ENCODE measurements at regions not wholly inside any gene's neighbourhood (a gene's known extent, or its start where the extent isn't known, plus 50 kb on each side); places are given as distances from the start of the nearest gene placed in this dataset.
A peak's percentile ranks its signal among the peaks of the same experiment; 100 is the strongest.

- no peaks in the 10 kb centered on the region for H3K4me1 ChIP-seq (ENCODE audit: insufficient read depth, insufficient read length)
- no peaks in the 10 kb centered on the region for H3K9me3 ChIP-seq (ENCODE audit: insufficient read depth, low read length)
- H3K4me3 ChIP-seq (ENCODE audit: insufficient read length, low read depth) = no peak overlapping the region
- no peaks in the 10 kb centered on the region for H3K36me3 ChIP-seq (ENCODE audit: insufficient read depth, insufficient read length, low read length)
- H3K27me3 ChIP-seq (ENCODE audit: insufficient read depth, insufficient read length) = no peaks in the 10 kb centered on the region
- no peak for DNase-seq (ENCODE audit: low read depth, low spot score)
- no peak overlapping the region for H3K9ac ChIP-seq (ENCODE audit: insufficient read length, low read depth)
- TF ChIP-seq ZNF274 (IDR thresholded peaks at IDR 0.05; ENCODE audit: low read depth, low read length) (no peak), SUZ12 (IDR thresholded peaks at IDR 0.05; ENCODE audit: extremely low read depth, insufficient read depth, insufficient read length) (no peak), YY1 (IDR thresholded peaks at IDR 0.05; ENCODE audit: insufficient read depth, insufficient read length) (no peak)
These were observed 135.6 kb upstream of the NEBL start for GRCh38 chr10:21032587-21033319.

GRCh38 chr10:21031232-21031795 is 134.2 kb upstream of the NEBL start:
- Histone ChIP-seq H3K9ac (ENCODE audit: insufficient read length, low read depth) (no peak overlapping the region), H3K36me3 (ENCODE audit: insufficient read depth, insufficient read length, low read length) (no peaks in the 10 kb centered on the region), H3K4me1 (ENCODE audit: insufficient read depth, insufficient read length) (no peaks in the 10 kb centered on the region), H3K27me3 (ENCODE audit: insufficient read depth, insufficient read length) (no peaks in the 10 kb centered on the region), H3K9me3 (ENCODE audit: insufficient read depth, low read length) (no peaks in the 10 kb centered on the region), H3K4me3 (ENCODE audit: insufficient read length, low read depth) (no peak overlapping the region)
- no peak for DNase-seq (ENCODE audit: low read depth, low spot score)
- no peak for TF ChIP-seq SUZ12 (IDR thresholded peaks at IDR 0.05; ENCODE audit: extremely low read depth, insufficient read depth, insufficient read length)
- TF ChIP-seq YY1 (IDR thresholded peaks at IDR 0.05; ENCODE audit: insufficient read depth, insufficient read length) = no peak
- TF ChIP-seq ZNF274 (IDR thresholded peaks at IDR 0.05; ENCODE audit: low read depth, low read length) = no peak

- DNase-seq (ENCODE audit: low read depth, low spot score) = no peak
These were observed 133.0 kb upstream of the NEBL start for GRCh38 chr10:21030091-21030490.

GRCh38 chr10:21022821-21023220 is 125.7 kb upstream of the NEBL start:
- no peak for DNase-seq (ENCODE audit: low read depth, low spot score)
- TF ChIP-seq YY1 (IDR thresholded peaks at IDR 0.05; ENCODE audit: insufficient read depth, insufficient read length) (no peak), SUZ12 (IDR thresholded peaks at IDR 0.05; ENCODE audit: extremely low read depth, insufficient read depth, insufficient read length) (no peak), ZNF274 (IDR thresholded peaks at IDR 0.05; ENCODE audit: low read depth, low read length) (no peak)
- no peaks in the 10 kb centered on the region for H3K27me3 ChIP-seq (ENCODE audit: insufficient read depth, insufficient read length)
- H3K9ac ChIP-seq (ENCODE audit: insufficient read length, low read depth) = no peak overlapping the region
- H3K4me3 ChIP-seq (ENCODE audit: insufficient read length, low read depth) = no peak overlapping the region
- H3K36me3 ChIP-seq (ENCODE audit: insufficient read depth, insufficient read length, low read length) = no peaks in the 10 kb centered on the region
- H3K9me3 ChIP-seq (ENCODE audit: insufficient read depth, low read length) = no peaks in the 10 kb centered on the region
- no peaks in the 10 kb centered on the region for H3K4me1 ChIP-seq (ENCODE audit: insufficient read depth, insufficient read length)

More at GRCh38 chr10:21030091-21030490, 133.0 kb upstream of the NEBL start:
- no peaks in the 10 kb centered on the region for H3K9me3 ChIP-seq (ENCODE audit: insufficient read depth, low read length)
- H3K9ac ChIP-seq (ENCODE audit: insufficient read length, low read depth) = no peak overlapping the region
- no peaks in the 10 kb centered on the region for H3K27me3 ChIP-seq (ENCODE audit: insufficient read depth, insufficient read length)
- no peak overlapping the region for H3K4me3 ChIP-seq (ENCODE audit: insufficient read length, low read depth)
- no peak for TF ChIP-seq SUZ12 (IDR thresholded peaks at IDR 0.05; ENCODE audit: extremely low read depth, insufficient read depth, insufficient read length)
- TF ChIP-seq YY1 (IDR thresholded peaks at IDR 0.05; ENCODE audit: insufficient read depth, insufficient read length) = no peak
- no peak for TF ChIP-seq ZNF274 (IDR thresholded peaks at IDR 0.05; ENCODE audit: low read depth, low read length)
- H3K36me3 ChIP-seq (ENCODE audit: insufficient read depth, insufficient read length, low read length) = no peaks in the 10 kb centered on the region
- no peaks in the 10 kb centered on the region for H3K4me1 ChIP-seq (ENCODE audit: insufficient read depth, insufficient read length)

GRCh38 chr10:21021843-21022594 is 124.9 kb upstream of the NEBL start:
- Histone ChIP-seq H3K27me3 (ENCODE audit: insufficient read depth, insufficient read length) (no peaks in the 10 kb centered on the region), H3K4me3 (ENCODE audit: insufficient read length, low read depth) (no peak overlapping the region), H3K9me3 (ENCODE audit: insufficient read depth, low read length) (no peaks in the 10 kb centered on the region), H3K4me1 (ENCODE audit: insufficient read depth, insufficient read length) (no peaks in the 10 kb centered on the region), H3K9ac (ENCODE audit: insufficient read length, low read depth) (no peak overlapping the region), H3K36me3 (ENCODE audit: insufficient read depth, insufficient read length, low read length) (no peaks in the 10 kb centered on the region)
- no peak for DNase-seq (ENCODE audit: low read depth, low spot score)
- TF ChIP-seq YY1 (IDR thresholded peaks at IDR 0.05; ENCODE audit: insufficient read depth, insufficient read length) = no peak
- no peak for TF ChIP-seq ZNF274 (IDR thresholded peaks at IDR 0.05; ENCODE audit: low read depth, low read length)
- TF ChIP-seq SUZ12 (IDR thresholded peaks at IDR 0.05; ENCODE audit: extremely low read depth, insufficient read depth, insufficient read length) = no peak

GRCh38 chr10:21021231-21021630 is 124.1 kb upstream of the NEBL start:
- no peak for DNase-seq (ENCODE audit: low read depth, low spot score)
- Histone ChIP-seq H3K9me3 (ENCODE audit: insufficient read depth, low read length) (no peaks in the 10 kb centered on the region), H3K9ac (ENCODE audit: insufficient read length, low read depth) (no peak overlapping the region), H3K4me3 (ENCODE audit: insufficient read length, low read depth) (no peak overlapping the region), H3K27me3 (ENCODE audit: insufficient read depth, insufficient read length) (no peaks in the 10 kb centered on the region), H3K4me1 (ENCODE audit: insufficient read depth, insufficient read length) (no peaks in the 10 kb centered on the region), H3K36me3 (ENCODE audit: insufficient read depth, insufficient read length, low read length) (no peaks in the 10 kb centered on the region)
- no peak for TF ChIP-seq ZNF274 (IDR thresholded peaks at IDR 0.05; ENCODE audit: low read depth, low read length)
- no peak for TF ChIP-seq SUZ12 (IDR thresholded peaks at IDR 0.05; ENCODE audit: extremely low read depth, insufficient read depth, insufficient read length)
- no peak for TF ChIP-seq YY1 (IDR thresholded peaks at IDR 0.05; ENCODE audit: insufficient read depth, insufficient read length)

- Histone ChIP-seq H3K4me3 (ENCODE audit: insufficient read length, low read depth) (no peak overlapping the region), H3K27me3 (ENCODE audit: insufficient read depth, insufficient read length) (no peaks in the 10 kb centered on the region), H3K36me3 (ENCODE audit: insufficient read depth, insufficient read length, low read length) (no peaks in the 10 kb centered on the region), H3K4me1 (ENCODE audit: insufficient read depth, insufficient read length) (no peaks in the 10 kb centered on the region), H3K9me3 (ENCODE audit: insufficient read depth, low read length) (no peaks in the 10 kb centered on the region), H3K9ac (ENCODE audit: insufficient read length, low read depth) (no peak overlapping the region)
- DNase-seq (ENCODE audit: low read depth, low spot score) = peak; percentile 20
- TF ChIP-seq YY1 (IDR thresholded peaks at IDR 0.05; ENCODE audit: insufficient read depth, insufficient read length) (peak; percentile 34), ZNF274 (IDR thresholded peaks at IDR 0.05; ENCODE audit: low read depth, low read length) (no peak)
These were observed 123.4 kb upstream of the NEBL start for GRCh38 chr10:21020545-21020944.

All from NT2/D1 (cell line).